ENCODE measurements at regions not wholly inside any gene's neighbourhood (a gene's known extent, or its start where the extent isn't known, plus 50 kb on each side); places are given as distances from the start of the nearest gene placed in this dataset.

- TF ChIP-seq GZF1 (CRISPR knock-in tag; IDR thresholded peaks at IDR 0.05) (no peak), FOXK2 (IDR thresholded peaks at IDR 0.05) (no peak), EZH2 (conservative IDR thresholded peaks at IDR 0.05; ENCODE audit: low read depth, low read length) (no peak), HMGXB4 (CRISPR knock-in tag; IDR thresholded peaks at IDR 0.05; ENCODE audit: borderline replicate concordance in 1 of 2, low read depth in 1 of 2) (no peak), ELK4 (CRISPR knock-in tag; IDR thresholded peaks at IDR 0.05; ENCODE audit: borderline replicate concordance) (no peak), ZNF512 (CRISPR knock-in tag; IDR thresholded peaks at IDR 0.05) (no peak), ZHX2 (IDR thresholded peaks at IDR 0.05; ENCODE audit: low read depth) (no peak), ZHX2 (CRISPR knock-in tag; IDR thresholded peaks at IDR 0.05; ENCODE audit: borderline replicate concordance) (no peak), SOX5 (CRISPR knock-in tag; IDR thresholded peaks at IDR 0.05; ENCODE audit: borderline replicate concordance) (no peak), ZBTB43 (CRISPR knock-in tag; conservative IDR thresholded peaks at IDR 0.05) (no peak)
Measured at GRCh38 chr20:10861090-10861489, 187.3 kb upstream of the JAG1 start.
